Right lobe of liver (tissue), 4 donors: ENCODE measurements at regions not wholly inside any gene's neighbourhood (a gene's known extent, or its start where the extent isn't known, plus 50 kb on each side); places are given as distances from the start of the nearest gene placed in this dataset.

Experiments used
- POLR2A ChIP-seq: fragments of 450-650 bp; IDR thresholded peaks from one replicate; pipeline ENCODE4 v1.6.1; 2017; ENCODE audit warnings: antibody characterized with exemption, mild to moderate bottlenecking
- TF ChIP-seq, protein P1 (sequence below), 4 donors: fragments of 200-600 bp in 3 of 4; fragments of 450-650 bp in 1 of 4; IDR thresholded peaks; one replicate each; pipeline versions ENCODE4 v1.5.1 to v1.8.0; 2016 to 2022; ENCODE audit warnings: antibody characterized with exemption in 4 of 4, mild to moderate bottlenecking in 2 of 4
- donor health status: DM: no; HTN: no; CAD: no.
- donor health status: DM: no; HTN: no; CAD: no.
- donor health status: DM: no; HTN: yes; CAD: no.

DNA sequence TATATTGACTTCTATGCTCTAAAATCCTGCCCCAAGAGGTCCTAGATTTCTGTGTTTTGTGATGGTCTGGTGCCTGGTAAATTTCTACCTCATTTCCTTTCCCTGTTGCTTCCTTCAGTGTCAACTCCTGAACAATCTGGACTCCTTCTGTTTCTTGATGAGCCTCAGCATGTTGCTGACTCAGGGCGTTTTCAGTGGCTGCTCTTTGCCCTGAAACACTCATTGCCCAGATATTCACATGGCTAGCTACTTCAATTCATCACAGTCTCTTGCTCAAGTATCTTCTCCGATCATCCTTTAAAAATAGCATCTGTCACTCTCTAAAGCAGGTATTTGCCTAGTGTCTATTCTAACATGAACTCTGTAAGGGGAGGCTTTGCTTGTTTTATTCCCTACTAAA, 526.3 kb upstream of the RAG2 start:
- TF ChIP-seq POLR2A: no peak
- TF ChIP-seq, protein P1, sequence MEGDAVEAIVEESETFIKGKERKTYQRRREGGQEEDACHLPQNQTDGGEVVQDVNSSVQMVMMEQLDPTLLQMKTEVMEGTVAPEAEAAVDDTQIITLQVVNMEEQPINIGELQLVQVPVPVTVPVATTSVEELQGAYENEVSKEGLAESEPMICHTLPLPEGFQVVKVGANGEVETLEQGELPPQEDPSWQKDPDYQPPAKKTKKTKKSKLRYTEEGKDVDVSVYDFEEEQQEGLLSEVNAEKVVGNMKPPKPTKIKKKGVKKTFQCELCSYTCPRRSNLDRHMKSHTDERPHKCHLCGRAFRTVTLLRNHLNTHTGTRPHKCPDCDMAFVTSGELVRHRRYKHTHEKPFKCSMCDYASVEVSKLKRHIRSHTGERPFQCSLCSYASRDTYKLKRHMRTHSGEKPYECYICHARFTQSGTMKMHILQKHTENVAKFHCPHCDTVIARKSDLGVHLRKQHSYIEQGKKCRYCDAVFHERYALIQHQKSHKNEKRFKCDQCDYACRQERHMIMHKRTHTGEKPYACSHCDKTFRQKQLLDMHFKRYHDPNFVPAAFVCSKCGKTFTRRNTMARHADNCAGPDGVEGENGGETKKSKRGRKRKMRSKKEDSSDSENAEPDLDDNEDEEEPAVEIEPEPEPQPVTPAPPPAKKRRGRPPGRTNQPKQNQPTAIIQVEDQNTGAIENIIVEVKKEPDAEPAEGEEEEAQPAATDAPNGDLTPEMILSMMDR (IDR thresholded peaks at IDR 0.05): no peak
